GM23338 (cell line): ENCODE measurements at regions not wholly inside any gene's neighbourhood (a gene's known extent, or its start where the extent isn't known, plus 50 kb on each side); places are given as distances from the start of the nearest gene placed in this dataset.

Source experiments
- CTCF ChIP-seq, 2 experiments: fragments of 200-600 bp in 1 of 2; sonication (generic) in 1 of 2; conservative IDR thresholded peaks; 2 replicates each; pipeline versions ENCODE4 v1.5.1 to v1.6.1; 2016 to 2017; ENCODE audit warnings: antibody characterized with exemption in 2 of 2, low read depth in 2 of 2, mild to moderate bottlenecking in 2 of 2, moderate library complexity in 1 of 2
- EZH2 ChIP-seq: fragments of 200-600 bp; sonication (generic); IDR thresholded peaks from one replicate; pipeline ENCODE4 v1.8.0; 2017; ENCODE audit warnings: antibody characterized with exemption, mild to moderate bottlenecking, low read depth; ENCODE audit not compliant: unreplicated experiment
- EZH2phosphoT487 ChIP-seq: fragments of 200-600 bp; sonication (generic); IDR thresholded peaks from one replicate; pipeline ENCODE4 v1.8.1; 2018; ENCODE audit warnings: antibody characterized with exemption; ENCODE audit not compliant: unreplicated experiment
- POLR2AphosphoS5 ChIP-seq: IDR thresholded peaks from 2 replicates; pipeline ENCODE4 v1.6.1; 2016; ENCODE audit warnings: antibody characterized with exemption, low read depth
- STAT1 ChIP-seq: IDR thresholded peaks from one replicate; pipeline ENCODE4 v1.6.1; 2016; ENCODE audit warnings: antibody characterized with exemption; ENCODE audit not compliant: unreplicated experiment

- TF ChIP-seq EZH2 (no peak), CTCF (conservative IDR thresholded peaks at IDR 0.05; ENCODE audit: low read depth in 2 of 2) (no peak), EZH2phosphoT487 (no peak), POLR2AphosphoS5 (no peak), STAT1 (no peak)
Measured at GRCh38 chr3:178001670-178002101, 534.5 kb upstream of the KCNMB2 start.
